ENCODE measurements at regions not wholly inside any gene's neighbourhood (a gene's known extent, or its start where the extent isn't known, plus 50 kb on each side); places are given as distances from the start of the nearest gene placed in this dataset.
"Not testable (repeated sequence)": the region's sequence is repeated elsewhere in the genome, so short reads cannot be mapped to it uniquely, and the experiment has no call there.

DNA sequence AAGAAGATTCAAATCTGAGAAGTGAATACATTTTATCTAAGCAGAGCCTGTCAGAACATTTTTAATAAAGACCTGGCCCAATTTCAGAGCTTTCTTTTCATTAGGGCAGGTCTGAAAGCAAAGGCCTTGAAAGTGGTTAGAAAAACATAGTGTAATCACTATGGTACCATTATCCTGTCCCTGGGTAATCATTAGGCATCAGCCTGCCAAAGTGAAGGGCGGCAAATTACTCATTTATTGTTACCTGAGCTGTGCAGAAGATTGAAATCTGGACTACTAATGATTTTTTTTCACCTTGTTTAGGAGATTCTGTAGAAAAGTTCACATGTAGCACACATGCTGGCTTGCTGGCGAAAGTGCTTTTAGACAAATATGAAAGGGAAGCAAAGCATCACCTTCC, 92.6 kb upstream of the PRKD1 start:
- no peak overlapping the region for H3K4me3 ChIP-seq (ENCODE audit: insufficient read depth in 1 of 2, low read depth in 1 of 2, low read length in 2 of 2)
- H2BK5ac ChIP-seq (ENCODE audit: low read depth, low read length, poor library complexity, severe bottlenecking) = no peak overlapping the region
- no peak overlapping the region for H3K9ac ChIP-seq (ENCODE audit: low read length)
- H2BK15ac ChIP-seq (ENCODE audit: low read depth, poor library complexity, severe bottlenecking) = no peak overlapping the region
- no peak overlapping the region for H3K27ac ChIP-seq (ENCODE audit: low read length, poor library complexity, severe bottlenecking)
- H2AK5ac ChIP-seq (ENCODE audit: low read length, severe bottlenecking) = no peak overlapping the region
- H3K79me1 ChIP-seq (replicated peaks; ENCODE audit: low read length, poor library complexity, severe bottlenecking) = no peaks in the 10 kb centered on the region
- no peak overlapping the region for H2BK120ac ChIP-seq (ENCODE audit: low read depth, low read length)
- H3K23ac ChIP-seq (ENCODE audit: low read length in 2 of 2) = no peak overlapping the region
- no peak overlapping the region for H2BK12ac ChIP-seq (ENCODE audit: low read length in 2 of 2)
- H3K18ac ChIP-seq (ENCODE audit: low read depth in 1 of 2, low read length in 2 of 2) = no peak overlapping the region
- no peak overlapping the region for H2AFZ ChIP-seq (ENCODE audit: low read depth, low read length)
- H3K9me3 ChIP-seq (ENCODE audit: control insufficient read depth, low read length) = peaks cover 3% of the 10 kb centered on the region
- no peak overlapping the region for H3K4ac ChIP-seq (ENCODE audit: low read depth in 1 of 2, low read length in 2 of 2)
- H3K4me1 ChIP-seq (ENCODE audit: control insufficient read depth, insufficient read depth, low read depth, low read length) = no peaks in the 10 kb centered on the region
- H3K4me2 ChIP-seq (ENCODE audit: low read length, poor library complexity, severe bottlenecking) = no peak overlapping the region
- H3K27me3 ChIP-seq (ENCODE audit: control insufficient read depth in 1 of 2, insufficient read depth in 1 of 2, low read length in 2 of 2) = no peaks in the 10 kb centered on the region
- no peak overlapping the region for H3K14ac ChIP-seq (ENCODE audit: low read length in 2 of 2)
- WGBS = 0% methylated on average over 1 of the region's 2 CpGs
- H3K36me3 ChIP-seq (ENCODE audit: control insufficient read depth in 1 of 2, insufficient read depth in 2 of 2, low read depth in 1 of 2, low read length in 2 of 2) = no peaks in the 10 kb centered on the region
- no peak for DNase-seq
- no peak overlapping the region for H4K8ac ChIP-seq (ENCODE audit: low read length)
- H4K91ac ChIP-seq (ENCODE audit: low read length) = no peak overlapping the region

DNA sequence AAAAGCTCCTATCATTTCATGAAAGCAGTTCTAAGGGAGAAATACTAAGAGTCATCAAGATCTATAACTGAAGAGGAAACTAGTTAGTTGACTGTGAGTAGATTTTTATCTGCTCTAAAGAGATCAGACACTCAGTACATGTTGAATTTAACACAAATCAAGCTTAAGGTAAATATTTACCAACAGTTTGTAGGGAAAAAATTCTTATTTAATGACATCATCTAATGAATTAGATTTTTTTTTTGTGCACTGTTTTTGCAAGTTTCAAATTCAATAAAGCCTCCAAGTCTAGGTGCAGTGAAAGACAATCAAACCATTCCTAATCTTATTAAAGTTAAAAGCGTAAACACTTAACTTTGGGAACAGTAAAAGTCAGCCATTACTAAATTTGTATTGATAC, 93.0 kb upstream of the PRKD1 start:
- Histone ChIP-seq H4K91ac (ENCODE audit: low read length) (no peak overlapping the region), H3K9me3 (ENCODE audit: control insufficient read depth, low read length) (peaks cover 3% of the 10 kb centered on the region), H3K27me3 (ENCODE audit: control insufficient read depth in 1 of 2, insufficient read depth in 1 of 2, low read length in 2 of 2) (no peaks in the 10 kb centered on the region), H3K14ac (ENCODE audit: low read length in 2 of 2) (no peak overlapping the region), H2BK15ac (ENCODE audit: low read depth, poor library complexity, severe bottlenecking) (no peak overlapping the region), H3K4ac (ENCODE audit: low read depth in 1 of 2, low read length in 2 of 2) (no peak overlapping the region), H2BK5ac (ENCODE audit: low read depth, low read length, poor library complexity, severe bottlenecking) (no peak overlapping the region), H2AK5ac (ENCODE audit: low read length, severe bottlenecking) (no peak overlapping the region), H3K23ac (ENCODE audit: low read length in 2 of 2) (no peak overlapping the region), H3K18ac (ENCODE audit: low read depth in 1 of 2, low read length in 2 of 2) (no peak overlapping the region), H2BK120ac (ENCODE audit: low read depth, low read length) (no peak overlapping the region), H2BK12ac (ENCODE audit: low read length in 2 of 2) (no peak overlapping the region), H3K4me1 (ENCODE audit: control insufficient read depth, insufficient read depth, low read depth, low read length) (no peaks in the 10 kb centered on the region), H3K27ac (ENCODE audit: low read length, poor library complexity, severe bottlenecking) (no peak overlapping the region), H3K9ac (ENCODE audit: low read length) (no peak overlapping the region), H3K79me1 (replicated peaks; ENCODE audit: low read length, poor library complexity, severe bottlenecking) (no peaks in the 10 kb centered on the region), H4K8ac (ENCODE audit: low read length) (no peak overlapping the region), H3K36me3 (ENCODE audit: control insufficient read depth in 1 of 2, insufficient read depth in 2 of 2, low read depth in 1 of 2, low read length in 2 of 2) (no peaks in the 10 kb centered on the region), H2AFZ (ENCODE audit: low read depth, low read length) (no peak overlapping the region), H3K4me3 (ENCODE audit: insufficient read depth in 1 of 2, low read depth in 1 of 2, low read length in 2 of 2) (no peak overlapping the region), H3K4me2 (ENCODE audit: low read length, poor library complexity, severe bottlenecking) (no peak overlapping the region)
- 100% methylated on average over 1 of the region's 1 CpG for WGBS
- no peak for DNase-seq

DNA sequence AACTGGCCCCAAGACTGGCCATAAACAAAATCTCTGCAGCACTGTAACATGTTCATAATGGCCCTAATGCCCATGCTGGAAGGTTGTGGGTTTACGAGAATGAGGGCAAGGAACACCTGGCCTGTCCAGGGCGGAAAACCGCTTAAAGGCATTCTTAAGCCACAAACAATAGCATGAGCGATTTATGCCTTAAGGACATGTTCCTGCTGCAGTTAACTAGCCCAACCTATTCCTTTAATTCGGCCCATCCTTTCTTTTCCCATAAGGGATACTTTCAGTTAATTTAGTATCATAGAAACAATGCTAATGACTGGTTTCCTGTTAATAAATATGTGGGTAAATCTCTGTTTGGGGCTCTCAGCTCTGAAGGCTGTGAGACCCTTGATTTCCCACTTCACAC, 95.7 kb upstream of the PRKD1 start:
- H2BK5ac ChIP-seq (ENCODE audit: low read depth, low read length, poor library complexity, severe bottlenecking); H3K23ac ChIP-seq (ENCODE audit: low read length in 2 of 2); H3K36me3 ChIP-seq (ENCODE audit: control insufficient read depth in 1 of 2, insufficient read depth in 2 of 2, low read depth in 1 of 2, low read length in 2 of 2); H3K4ac ChIP-seq (ENCODE audit: low read depth in 1 of 2, low read length in 2 of 2); H3K4me2 ChIP-seq (ENCODE audit: low read length, poor library complexity, severe bottlenecking); H3K14ac ChIP-seq (ENCODE audit: low read length in 2 of 2); H3K4me3 ChIP-seq (ENCODE audit: insufficient read depth in 1 of 2, low read depth in 1 of 2, low read length in 2 of 2); DNase-seq; H3K18ac ChIP-seq (ENCODE audit: low read depth in 1 of 2, low read length in 2 of 2); H2BK15ac ChIP-seq (ENCODE audit: low read depth, poor library complexity, severe bottlenecking); H3K79me1 ChIP-seq (replicated peaks; ENCODE audit: low read length, poor library complexity, severe bottlenecking); H3K4me1 ChIP-seq (ENCODE audit: control insufficient read depth, insufficient read depth, low read depth, low read length); H2BK12ac ChIP-seq (ENCODE audit: low read length in 2 of 2); H4K8ac ChIP-seq (ENCODE audit: low read length); H2AK5ac ChIP-seq (ENCODE audit: low read length, severe bottlenecking); H2BK120ac ChIP-seq (ENCODE audit: low read depth, low read length); H2AFZ ChIP-seq (ENCODE audit: low read depth, low read length); H4K91ac ChIP-seq (ENCODE audit: low read length); H3K27ac ChIP-seq (ENCODE audit: low read length, poor library complexity, severe bottlenecking); H3K9me3 ChIP-seq (ENCODE audit: control insufficient read depth, low read length); H3K9ac ChIP-seq (ENCODE audit: low read length); H3K27me3 ChIP-seq (ENCODE audit: control insufficient read depth in 1 of 2, insufficient read depth in 1 of 2, low read length in 2 of 2): not testable (repeated sequence)
- 92% methylated on average over 4 of the region's 5 CpGs for WGBS

DNA sequence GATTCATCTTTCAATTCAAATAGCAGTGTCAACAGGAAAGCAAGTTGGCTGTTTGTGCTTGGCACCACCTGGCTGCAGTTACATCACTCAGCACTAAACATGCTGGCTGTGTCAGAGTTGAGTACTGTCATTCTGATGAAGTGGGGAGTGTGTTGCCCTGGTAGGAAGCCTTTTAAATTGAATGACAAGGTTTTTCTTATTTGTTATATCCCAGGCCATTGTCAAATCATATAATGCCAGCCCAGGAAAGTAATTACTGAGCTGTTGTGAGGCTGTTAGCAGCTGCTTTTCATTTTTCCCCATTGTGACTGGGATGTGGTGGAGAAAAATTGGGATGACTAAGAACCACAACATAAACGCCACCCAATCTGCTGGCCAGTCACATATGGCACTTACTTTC, 106.5 kb upstream of the PRKD1 start:
- H2BK5ac ChIP-seq (ENCODE audit: low read depth, low read length, poor library complexity, severe bottlenecking) = no peak overlapping the region
- no peak overlapping the region for H3K4ac ChIP-seq (ENCODE audit: low read depth in 1 of 2, low read length in 2 of 2)
- no peak overlapping the region for H2BK15ac ChIP-seq (ENCODE audit: low read depth, poor library complexity, severe bottlenecking)
- no peak overlapping the region for H3K18ac ChIP-seq (ENCODE audit: low read depth in 1 of 2, low read length in 2 of 2)
- H3K9me3 ChIP-seq (ENCODE audit: control insufficient read depth, low read length) = peaks cover 19% of the 10 kb centered on the region
- no peak for DNase-seq
- H3K4me3 ChIP-seq (ENCODE audit: insufficient read depth in 1 of 2, low read depth in 1 of 2, low read length in 2 of 2) = no peak overlapping the region
- no peak overlapping the region for H3K9ac ChIP-seq (ENCODE audit: low read length)
- no peak overlapping the region for H3K14ac ChIP-seq (ENCODE audit: low read length in 2 of 2)
- H3K27me3 ChIP-seq (ENCODE audit: control insufficient read depth in 1 of 2, insufficient read depth in 1 of 2, low read length in 2 of 2) = no peaks in the 10 kb centered on the region
- H3K36me3 ChIP-seq (ENCODE audit: control insufficient read depth in 1 of 2, insufficient read depth in 2 of 2, low read depth in 1 of 2, low read length in 2 of 2) = no peaks in the 10 kb centered on the region
- H3K4me1 ChIP-seq (ENCODE audit: control insufficient read depth, insufficient read depth, low read depth, low read length) = no peaks in the 10 kb centered on the region
- no peak overlapping the region for H2AK5ac ChIP-seq (ENCODE audit: low read length, severe bottlenecking)
- H3K4me2 ChIP-seq (ENCODE audit: low read length, poor library complexity, severe bottlenecking) = no peak overlapping the region
- H4K8ac ChIP-seq (ENCODE audit: low read length) = no peak overlapping the region
- WGBS = no CpG with 5 or more reads among the region's 1 CpG
- no peak overlapping the region for H3K27ac ChIP-seq (ENCODE audit: low read length, poor library complexity, severe bottlenecking)
- H2AFZ ChIP-seq (ENCODE audit: low read depth, low read length) = no peak overlapping the region
- no peak overlapping the region for H2BK12ac ChIP-seq (ENCODE audit: low read length in 2 of 2)
- no peaks in the 10 kb centered on the region for H3K79me1 ChIP-seq (replicated peaks; ENCODE audit: low read length, poor library complexity, severe bottlenecking)
- H4K91ac ChIP-seq (ENCODE audit: low read length) = no peak overlapping the region
- H2BK120ac ChIP-seq (ENCODE audit: low read depth, low read length) = no peak overlapping the region
- no peak overlapping the region for H3K23ac ChIP-seq (ENCODE audit: low read length in 2 of 2)
